SK-N-MC (cell line): ENCODE measurements at regions not wholly inside any gene's neighbourhood (a gene's known extent, or its start where the extent isn't known, plus 50 kb on each side); places are given as distances from the start of the nearest gene placed in this dataset.

Experiments
- EZH2 ChIP-seq: fragments of 200-600 bp; sonication (generic); IDR thresholded peaks from one replicate; pipeline ENCODE4 v1.6.1; 2017; ENCODE audit warnings: antibody characterized with exemption
- POLR2AphosphoS5 ChIP-seq: IDR thresholded peaks from 2 replicates; pipeline ENCODE4 v1.6.1; 2012; ENCODE audit warnings: mild to moderate bottlenecking, low read depth, low read length, borderline replicate concordance

DNA sequence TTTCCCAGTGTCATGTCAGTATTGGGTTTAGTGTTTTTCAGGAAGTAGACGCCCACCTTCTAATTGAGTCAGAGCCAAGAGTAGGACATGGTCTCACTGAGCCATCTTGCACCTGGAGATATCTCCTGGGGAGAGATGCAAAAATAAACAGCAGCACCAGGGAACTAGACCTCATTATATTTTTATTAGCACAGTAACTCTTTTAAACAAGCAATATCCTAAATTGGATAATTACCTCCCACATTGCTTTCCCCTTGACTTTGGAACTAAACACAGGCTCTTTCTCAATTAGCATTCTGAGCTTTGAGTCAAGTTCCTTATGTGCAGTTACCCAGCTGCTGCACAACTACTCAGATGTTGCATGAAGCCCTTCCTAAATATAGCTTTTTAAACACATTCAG lies 175.4 kb downstream of the IBTK start:
- TF ChIP-seq POLR2AphosphoS5 (peak; percentile 49; the same call in 1 of the 2 replicates), EZH2 (no peak)
